LNCAP (cell line): ENCODE measurements at regions not wholly inside any gene's neighbourhood (a gene's known extent, or its start where the extent isn't known, plus 50 kb on each side); places are given as distances from the start of the nearest gene placed in this dataset.

ENCODE experiments used
- CTCF ChIP-seq: fragments of 450-650 bp; IDR thresholded peaks from 2 replicates; pipeline ENCODE4 v1.5.1; 2017; ENCODE audit warnings: mild to moderate bottlenecking

- no peak for TF ChIP-seq CTCF
Measured at GRCh38 chr14:98580131-98580678, 691.8 kb downstream of the BCL11B start.

GRCh38 chr14:98582276-98582675, 689.7 kb downstream of the BCL11B start:
- no peak for TF ChIP-seq CTCF

- TF ChIP-seq CTCF: no peak
Measured at GRCh38 chr14:98591161-98591560, 680.8 kb downstream of the BCL11B start.

- TF ChIP-seq CTCF: no peak
Measured at GRCh38 chr14:98592611-98593170, 679.3 kb downstream of the BCL11B start.

GRCh38 chr14:98593361-98593761, 678.6 kb downstream of the BCL11B start:
- TF ChIP-seq CTCF: no peak

GRCh38 chr14:98594156-98594555, 677.8 kb downstream of the BCL11B start:
- no peak for TF ChIP-seq CTCF

- TF ChIP-seq CTCF: no peak
Measured at GRCh38 chr14:98598576-98598975, 673.4 kb downstream of the BCL11B start.

- TF ChIP-seq CTCF: no peak
Measured at GRCh38 chr14:98599082-98599481, 672.9 kb downstream of the BCL11B start.
